SK-N-SH (cell line): ENCODE measurements at regions not wholly inside any gene's neighbourhood (a gene's known extent, or its start where the extent isn't known, plus 50 kb on each side); places are given as distances from the start of the nearest gene placed in this dataset.

ENCODE experiments used
- CTCF ChIA-PET: fragments of 300-600, 350-600 bp; formaldehyde crosslinking; extraction: SDS; loops from one replicate; lab custom pipeline; 2021; lab: Yijun Ruan, JAX
- POLR2A ChIA-PET: fragments of 350-600 bp; sonication (Branson Sonifier 250); formaldehyde crosslinking; extraction: SDS; loops from one replicate; lab custom pipeline; 2020; ENCODE audit warnings: antibody characterized with exemption, inconsistent platforms; lab: Yijun Ruan, JAX
- DNase-seq: peaks from one replicate; pipeline ENCODE4 v3.0.0; 2012
- H2AFZ ChIP-seq: fragments of 200-600 bp; sonication (generic); 2 replicates; pipeline ENCODE4 v1.8.1; 2016; ENCODE audit warnings: antibody characterized with exemption, mild to moderate bottlenecking, low read depth
- H3F3A ChIP-seq: fragments of 200-600 bp; sonication (generic); replicated peaks from 2 replicates; pipeline ENCODE3; 2016; ENCODE audit warnings: antibody characterized with exemption, mild to moderate bottlenecking; ENCODE audit not compliant: insufficient read depth
- H3K27ac ChIP-seq, 2 experiments: fragments of 200-500 bp in 1 of 2; fragments of 200-600 bp in 1 of 2; sonication (Bioruptor generic) in 1 of 2; sonication (generic), shearing (Covaris generic) in 1 of 2; 2 replicates each; pipeline versions ENCODE4 v1.5.1 to v1.6.1; 2014 to 2016; ENCODE audit warnings: low read depth in 2 of 2, inconsistent platforms in 1 of 2, low read length in 1 of 2, mild to moderate bottlenecking in 1 of 2, mixed read lengths in 1 of 2
- H3K27me3 ChIP-seq: fragments of 200-600 bp; sonication (generic), shearing (Covaris generic); 2 replicates; pipeline ENCODE4 v1.6.1; 2016; ENCODE audit warnings: mixed run types; ENCODE audit not compliant: insufficient read depth
- H3K36me3 ChIP-seq, 2 experiments: fragments of 200-500 bp in 1 of 2; fragments of 200-600 bp in 1 of 2; sonication (Bioruptor generic) in 1 of 2; sonication (generic) in 1 of 2; replicated peaks in 1 of 2; 2 replicates each; pipeline versions ENCODE3 to v1.5.1; 2014 to 2016; ENCODE audit warnings: low read length in 1 of 2, mild to moderate bottlenecking in 1 of 2; ENCODE audit not compliant: insufficient read depth in 2 of 2, control insufficient read depth in 1 of 2
- H3K4me1 ChIP-seq, 2 experiments: fragments of 200-500 bp in 1 of 2; fragments of 200-600 bp in 1 of 2; sonication (Bioruptor generic) in 1 of 2; sonication (generic), shearing (Covaris generic) in 1 of 2; 2 replicates each; pipeline versions ENCODE4 v1.5.1 to v1.6.1; 2014 to 2016; ENCODE audit warnings: low read depth in 1 of 2, low read length in 1 of 2, mixed run types in 1 of 2; ENCODE audit not compliant: insufficient read depth in 2 of 2, control insufficient read depth in 1 of 2
- H3K4me2 ChIP-seq: fragments of 200-600 bp; sonication (generic), shearing (Covaris generic); 2 replicates; pipeline ENCODE4 v1.6.1; 2017; ENCODE audit warnings: mixed run types
- H3K4me3 ChIP-seq, 2 experiments: fragments of 200-500 bp in 1 of 2; fragments of 200-600 bp in 1 of 2; sonication (Bioruptor generic) in 1 of 2; sonication (generic), shearing (Covaris generic) in 1 of 2; 2 replicates each; pipeline versions ENCODE4 v1.5.1 to v1.8.1; 2014 to 2016; ENCODE audit warnings: low read depth in 2 of 2, inconsistent platforms in 1 of 2, low read length in 1 of 2, mild to moderate bottlenecking in 1 of 2, mixed read lengths in 1 of 2, moderate library complexity in 1 of 2
- H3K79me2 ChIP-seq: fragments of 200-600 bp; sonication (generic); 2 replicates; pipeline ENCODE4 v1.8.1; 2017; ENCODE audit warnings: mild to moderate bottlenecking; ENCODE audit not compliant: insufficient read depth
- H3K9ac ChIP-seq: fragments of 200-600 bp; sonication (generic); 2 replicates; pipeline ENCODE4 v1.6.1; 2017; ENCODE audit warnings: mixed run types
- H3K9me2 ChIP-seq: fragments of 200-600 bp; sonication (generic); 2 replicates; pipeline ENCODE4 v1.6.1; 2017; ENCODE audit warnings: mixed run types
- H3K9me3 ChIP-seq: fragments of 200-600 bp; sonication (generic); 2 replicates; pipeline ENCODE4 v1.6.1; 2017; ENCODE audit warnings: mixed run types, mild to moderate bottlenecking, moderate library complexity
- H4K20me1 ChIP-seq: fragments of 200-600 bp; sonication (generic); 2 replicates; pipeline ENCODE4 v1.6.1; 2017; ENCODE audit warnings: mild to moderate bottlenecking, mixed run types; ENCODE audit not compliant: insufficient read depth
- CTCF ChIP-seq: fragments of 200-600 bp; sonication (generic); IDR thresholded peaks from 2 replicates; pipeline ENCODE4 v1.6.1; 2017; ENCODE audit warnings: antibody characterized with exemption, mild to moderate bottlenecking, moderate library complexity
- EZH2phosphoT487 ChIP-seq: fragments of 200-600 bp; sonication (generic); IDR thresholded peaks from 2 replicates; pipeline ENCODE4 v1.6.1; 2017; ENCODE audit warnings: low read depth, mixed run types, mild to moderate bottlenecking, antibody characterized with exemption, moderate library complexity, borderline replicate concordance
- FOSL2 ChIP-seq: IDR thresholded peaks from 2 replicates; pipeline ENCODE4 v1.4.0; 2012; ENCODE audit warnings: low read depth, mild to moderate bottlenecking, moderate library complexity, borderline replicate concordance
- FOXJ3 ChIP-seq: sonication (generic); formaldehyde crosslinking; IDR thresholded peaks from 2 replicates; pipeline ENCODE4 v1.5.1; 2020; ENCODE audit warnings: mild to moderate bottlenecking, missing genetic modification reagents
- GABPA ChIP-seq: IDR thresholded peaks from 2 replicates; pipeline ENCODE4 v1.4.0; 2012; ENCODE audit warnings: low read depth, mild to moderate bottlenecking
- JUND ChIP-seq: IDR thresholded peaks from 2 replicates; pipeline ENCODE4 v1.4.0; 2012
- MEF2A ChIP-seq: IDR thresholded peaks from 2 replicates; pipeline ENCODE4 v1.4.0; 2012; ENCODE audit warnings: low read depth, borderline replicate concordance
- MXI1 ChIP-seq: IDR thresholded peaks from 2 replicates; pipeline ENCODE4 v1.6.1; 2012; ENCODE audit warnings: mild to moderate bottlenecking, low read depth, low read length, improper control_type of control experiment
- NFIC ChIP-seq: IDR thresholded peaks from 2 replicates; pipeline ENCODE4 v1.4.0; 2012; ENCODE audit warnings: borderline replicate concordance
- PBX3 ChIP-seq: IDR thresholded peaks from 2 replicates; pipeline ENCODE4; 2012
- POLR2AphosphoS5 ChIP-seq: IDR thresholded peaks from 2 replicates; pipeline ENCODE4 v1.6.1; 2012; ENCODE audit warnings: low read depth, low read length
- RAD21 ChIP-seq: IDR thresholded peaks from 2 replicates; pipeline ENCODE4 v1.6.1; 2012; ENCODE audit warnings: mild to moderate bottlenecking, low read length
- RFX5 ChIP-seq: IDR thresholded peaks from 2 replicates; pipeline ENCODE4 v1.6.1; 2012; ENCODE audit warnings: mild to moderate bottlenecking, improper control_type of control experiment, low read length
- SIN3A ChIP-seq: IDR thresholded peaks from 2 replicates; pipeline ENCODE4 v1.6.1; 2012; ENCODE audit warnings: low read depth, mild to moderate bottlenecking, low read length, moderate library complexity, borderline replicate concordance
- SMC3 ChIP-seq: IDR thresholded peaks from 2 replicates; pipeline ENCODE4 v1.6.1; 2012; ENCODE audit warnings: low read depth, low read length, improper control_type of control experiment
- TCF12 ChIP-seq: IDR thresholded peaks from 2 replicates; pipeline ENCODE4 v1.4.0; 2012
- TEAD4 ChIP-seq: IDR thresholded peaks from 2 replicates; pipeline ENCODE4 v1.4.0; 2012; ENCODE audit warnings: mild to moderate bottlenecking, borderline replicate concordance; ENCODE audit not compliant: insufficient read depth
- USF2 ChIP-seq: fragments of 150-350 bp; IDR thresholded peaks from 2 replicates; pipeline ENCODE4 v1.6.1; 2017; ENCODE audit warnings: antibody characterized with exemption, low read length, low read depth, borderline replicate concordance
- YY1 ChIP-seq: IDR thresholded peaks from 2 replicates; pipeline ENCODE4 v1.4.0; 2012; ENCODE audit warnings: low read depth, mild to moderate bottlenecking
- ZBTB33 ChIP-seq: IDR thresholded peaks from 2 replicates; pipeline ENCODE4 v1.4.0; 2012; ENCODE audit warnings: low read depth, borderline replicate concordance
- WGBS: methylation state at CpG from one replicate; pipeline ENCODE4 v1.1.6; 2017; ENCODE audit warnings: low lambda C conversion rate; 5-methylcytosine and 5-hydroxymethylcytosine counted together

GRCh38 chr2:4369826-4370419 is 666.5 kb downstream of the DCDC2C start:
- under 1% methylated on average over 3 of the region's 3 CpGs for WGBS
- Histone ChIP-seq H4K20me1 (no peaks in the 10 kb centered on the region), H2AFZ (no peak overlapping the region), H3K9ac (no peak overlapping the region), H3K36me3 (no peaks in the 10 kb centered on the region), H3K4me1 (no peaks in the 10 kb centered on the region), H3K4me2 (no peak overlapping the region), H3K27me3 (no peaks in the 10 kb centered on the region), H3K79me2 (no peaks in the 10 kb centered on the region), H3K27ac (no peak overlapping the region), H3K9me3 (peaks cover 23% of the 10 kb centered on the region), H3F3A (no peaks in the 10 kb centered on the region), H3K4me3 (no peak overlapping the region), H3K9me2 (no peaks in the 10 kb centered on the region)
- ChIA-PET POLR2A (no interaction called here), CTCF (no interaction called here)
- DNase-seq, result no peak
- TF ChIP-seq TEAD4 (no peak), SMC3 (no peak), TCF12 (no peak), CTCF (no peak), MXI1 (no peak), RAD21 (no peak), POLR2AphosphoS5 (no peak), YY1 (no peak), MEF2A (no peak), JUND (no peak), FOXJ3 (CRISPR knock-in tag) (no peak), USF2 (no peak), RFX5 (no peak), FOSL2 (no peak), PBX3 (no peak), NFIC (no peak), EZH2phosphoT487 (no peak), ZBTB33 (no peak), GABPA (no peak), SIN3A (no peak)
